GM18861 (cell line): ENCODE measurements at regions not wholly inside any gene's neighbourhood (a gene's known extent, or its start where the extent isn't known, plus 50 kb on each side); places are given as distances from the start of the nearest gene placed in this dataset.

ENCODE experiments used
- ATAC-seq: cut with Tn5 transposase; IDR thresholded peaks from one replicate; pipeline ENCODE4 v1.9.1; 2021; ENCODE audit not compliant: unreplicated experiment

DNA sequence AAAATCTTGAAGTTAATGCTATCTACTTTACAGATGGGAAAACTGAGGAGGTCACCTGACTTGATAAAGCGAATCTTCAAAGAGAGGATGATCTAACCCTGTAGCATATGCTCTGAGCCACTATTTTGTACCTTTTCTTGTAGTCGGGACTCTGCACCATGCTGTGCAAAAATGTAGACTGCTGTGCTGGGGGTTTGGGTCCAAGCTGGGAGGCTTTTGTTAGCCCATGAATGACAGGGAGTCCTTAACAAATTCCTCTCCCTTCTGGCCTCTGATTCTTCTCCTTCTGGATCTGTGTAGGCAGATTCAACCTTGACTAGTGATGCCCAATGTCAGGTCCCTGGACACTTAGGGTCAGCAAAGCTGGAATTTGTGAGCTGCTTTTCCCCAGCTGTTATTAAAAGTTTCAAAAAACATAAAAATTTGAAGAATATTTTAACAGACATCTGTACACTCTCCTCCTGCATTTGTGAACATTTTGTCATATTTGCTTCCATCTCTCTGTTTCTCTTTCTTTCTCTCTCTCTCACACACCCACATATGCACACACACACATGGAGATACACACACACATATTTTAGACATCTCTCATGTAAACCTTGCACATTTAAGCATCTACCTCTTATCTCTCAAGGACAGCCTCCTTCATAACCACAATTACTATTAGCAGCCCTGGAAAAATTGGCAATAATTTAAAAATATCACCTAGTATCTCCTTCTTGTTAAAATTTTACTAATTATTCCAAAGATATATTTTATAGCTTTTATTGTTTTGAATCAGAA, 335.0 kb upstream of the TRIB2 start:
- ATAC-seq = no peak

DNA sequence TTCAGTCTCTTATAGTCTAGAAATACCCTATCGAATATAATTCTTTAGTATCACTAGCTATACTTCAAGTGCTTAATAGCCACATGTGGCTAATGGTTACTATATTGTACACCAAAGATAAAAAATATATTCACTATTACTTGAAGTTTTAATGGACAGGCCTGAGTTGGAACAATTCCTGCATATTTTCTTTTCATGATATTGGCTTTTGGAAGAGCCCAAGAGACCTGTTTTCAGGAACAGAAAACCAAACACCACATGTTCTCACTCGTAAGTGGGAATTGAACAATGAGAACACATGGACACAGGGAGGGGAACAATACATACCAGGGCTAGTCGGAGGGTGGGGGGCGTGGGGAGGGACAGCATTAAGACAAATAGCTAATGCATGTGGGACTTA, 334.4 kb upstream of the TRIB2 start:
- ATAC-seq = no peak

DNA sequence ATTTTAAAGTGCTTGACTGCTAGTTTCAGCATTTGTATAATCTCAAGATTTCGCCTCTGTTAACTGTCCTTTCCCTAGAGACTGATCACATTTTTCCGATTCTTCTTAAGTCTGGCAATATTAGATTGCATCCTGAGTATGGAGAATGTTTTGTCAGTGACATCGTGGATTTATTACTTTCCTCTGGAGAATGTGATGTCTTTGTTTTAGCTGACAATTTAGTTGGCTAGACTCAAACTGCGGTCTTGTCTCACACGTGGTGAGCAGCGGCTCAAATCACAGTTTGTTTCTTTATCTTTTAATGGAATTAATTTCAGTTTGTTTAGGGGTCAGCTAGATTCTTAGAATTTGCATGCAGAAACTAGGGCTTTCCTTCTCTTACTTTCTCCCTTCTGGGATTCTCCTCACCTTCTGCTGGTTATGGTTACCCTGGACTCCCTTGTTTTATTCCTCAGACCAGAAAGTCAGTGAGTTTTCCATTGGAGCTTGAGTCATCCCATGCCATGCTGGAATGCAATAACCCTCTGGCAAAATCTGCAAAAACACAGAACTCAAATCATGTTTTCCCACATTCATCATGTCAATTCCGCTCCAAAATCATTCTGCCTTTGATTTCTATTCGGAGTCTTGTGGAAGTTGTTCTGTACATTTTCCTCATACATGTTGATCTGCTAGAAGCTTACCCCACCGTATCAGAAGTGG, 327.2 kb upstream of the TRIB2 start:
- ATAC-seq = no peak

DNA sequence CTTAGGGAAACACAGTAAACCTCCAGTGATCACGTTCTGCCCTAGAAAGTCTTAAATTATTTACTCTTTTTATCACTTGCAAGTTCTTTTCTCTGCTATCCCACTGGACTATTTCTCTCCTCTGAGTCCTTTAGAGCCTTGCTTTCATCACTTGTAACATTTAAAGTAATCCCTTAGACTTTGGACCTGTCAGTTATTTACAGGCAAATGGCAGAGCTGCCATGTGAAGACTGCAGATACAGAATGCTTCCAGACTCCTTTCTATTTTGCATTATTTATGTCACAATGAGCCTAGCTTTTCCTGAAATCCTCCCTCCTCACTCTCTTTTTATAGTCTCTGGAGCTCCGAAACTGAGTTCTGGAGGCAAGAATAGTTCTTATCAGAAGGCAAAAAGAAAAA, 325.6 kb upstream of the TRIB2 start:
- no peak for ATAC-seq

DNA sequence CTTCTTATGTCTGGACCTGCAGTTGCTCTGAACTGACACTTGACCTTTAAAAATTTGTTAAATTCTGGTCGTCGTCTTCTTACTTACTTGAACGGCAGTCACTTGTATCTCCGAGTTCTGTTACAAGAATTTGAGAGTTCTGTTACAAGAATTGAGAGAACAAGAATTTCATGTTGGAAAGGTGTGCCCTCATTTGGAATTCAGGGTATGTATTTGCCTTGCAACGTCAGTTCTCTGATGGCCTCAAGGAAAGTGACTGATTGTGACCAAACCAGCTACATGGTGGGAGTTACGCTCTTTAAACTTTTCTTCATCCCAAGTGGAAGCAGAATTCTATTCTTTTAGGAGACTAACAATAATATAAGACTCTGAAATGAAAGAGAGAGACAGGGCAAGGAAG, 320.0 kb upstream of the TRIB2 start:
- no peak for ATAC-seq

DNA sequence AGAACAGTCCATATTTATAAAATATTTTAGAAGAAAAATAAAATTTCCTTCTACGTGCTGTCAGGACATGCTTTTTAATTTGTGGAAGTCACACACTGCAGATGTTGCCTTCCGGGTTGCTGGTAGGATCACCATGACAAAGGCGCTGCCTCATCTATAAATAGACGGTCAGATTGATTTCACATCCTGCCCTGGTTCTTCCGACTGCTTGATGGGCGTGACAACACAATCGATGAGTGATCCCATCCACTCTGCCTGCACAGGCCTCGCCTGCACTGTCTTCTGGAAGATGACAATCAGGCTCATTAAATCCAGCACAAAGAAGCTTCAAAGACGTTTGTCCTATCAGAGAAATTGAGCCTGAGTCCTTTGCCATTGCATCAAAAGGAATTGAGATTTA, 318.9 kb upstream of the TRIB2 start:
- ATAC-seq = peak; percentile 82

DNA sequence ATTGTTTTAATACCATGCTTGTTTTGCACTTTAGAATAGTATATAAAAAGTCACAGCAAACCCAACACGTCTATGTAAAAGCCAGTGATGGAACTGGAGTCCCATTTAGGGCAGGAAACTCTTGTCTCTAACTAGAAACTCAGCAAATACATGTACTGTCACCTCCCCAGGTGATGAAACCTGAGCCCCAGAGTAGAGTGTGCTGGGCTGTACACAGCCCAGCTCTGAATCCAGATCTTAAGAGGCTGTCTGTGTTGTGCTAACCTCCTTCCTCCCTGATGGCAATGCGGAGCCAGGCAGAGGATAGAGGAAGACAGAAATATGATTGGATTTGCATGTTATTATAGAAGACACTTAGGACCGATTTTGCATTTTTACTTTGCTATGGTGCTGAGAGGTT, 317.5 kb upstream of the TRIB2 start:
- ATAC-seq = no peak

DNA sequence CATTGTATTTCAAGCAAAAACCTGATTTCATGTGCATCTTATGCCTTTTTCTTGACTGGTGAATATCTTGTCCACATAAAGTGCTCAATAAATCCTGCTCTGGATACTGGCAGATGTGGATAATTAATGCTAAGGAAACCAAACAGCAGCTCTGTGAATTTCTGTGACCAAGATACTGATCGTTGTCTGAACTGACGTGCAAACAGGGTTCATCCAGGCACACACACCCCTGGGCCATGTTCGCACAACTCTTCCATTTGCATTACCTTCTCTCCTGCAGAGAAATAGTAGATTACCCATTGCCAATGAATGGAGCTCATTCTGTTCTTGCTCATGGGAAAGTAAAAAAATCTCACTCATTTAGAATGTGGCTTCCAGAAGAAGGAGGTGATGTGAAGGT, 316.2 kb upstream of the TRIB2 start:
- no peak for ATAC-seq

DNA sequence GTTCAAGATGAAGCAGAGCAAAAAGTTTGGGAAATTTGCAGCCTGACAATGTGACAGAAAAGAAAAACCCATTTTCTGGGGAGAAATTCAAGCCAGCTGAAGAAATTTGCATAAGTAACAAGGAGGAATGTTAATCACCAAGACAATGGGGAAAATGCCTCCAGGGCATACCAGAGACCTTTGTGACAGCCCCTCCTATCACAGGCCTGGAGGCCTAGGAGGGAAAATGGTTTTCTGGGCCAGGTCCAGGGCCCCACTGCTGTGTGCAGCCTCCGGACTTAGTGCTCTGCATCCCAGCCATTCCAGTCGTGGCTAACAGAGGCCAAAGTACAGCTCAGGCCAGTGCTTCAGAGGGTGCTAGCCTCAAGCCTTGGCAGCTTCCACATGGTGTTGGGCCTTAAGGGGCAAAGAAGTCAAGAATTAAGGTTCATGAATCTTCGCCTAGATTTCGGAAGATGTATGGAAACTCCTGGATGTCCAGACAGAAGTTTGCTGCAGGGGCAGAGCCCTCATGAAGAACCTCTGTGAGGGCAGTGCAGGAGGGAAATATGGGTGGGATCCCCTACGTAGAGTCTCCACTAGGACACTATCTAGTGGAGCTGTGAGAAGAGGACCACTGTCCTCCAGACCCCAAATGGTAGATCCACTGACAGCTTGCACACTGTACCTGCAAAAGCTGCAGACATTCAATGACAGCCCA, 314.1 kb upstream of the TRIB2 start:
- no peak for ATAC-seq

DNA sequence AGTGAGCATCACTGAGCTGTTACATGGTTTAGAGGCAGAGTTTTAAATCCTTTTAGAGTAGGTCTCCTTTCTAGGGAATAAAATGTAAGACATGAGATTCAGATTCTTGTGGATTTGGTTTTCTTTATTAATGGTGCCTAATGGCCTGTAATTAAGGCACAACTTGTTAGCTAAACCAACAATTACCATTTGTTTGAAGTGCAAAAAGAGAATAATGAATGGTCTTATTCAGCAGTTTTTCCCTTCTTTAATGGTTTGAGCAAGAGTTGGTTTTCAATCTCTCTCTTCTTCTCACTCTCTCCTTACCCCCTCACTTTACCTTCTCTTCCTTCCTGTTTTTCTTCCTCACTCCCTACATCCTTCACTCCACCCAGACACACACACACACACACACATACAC, 312.2 kb upstream of the TRIB2 start:
- ATAC-seq = no peak

DNA sequence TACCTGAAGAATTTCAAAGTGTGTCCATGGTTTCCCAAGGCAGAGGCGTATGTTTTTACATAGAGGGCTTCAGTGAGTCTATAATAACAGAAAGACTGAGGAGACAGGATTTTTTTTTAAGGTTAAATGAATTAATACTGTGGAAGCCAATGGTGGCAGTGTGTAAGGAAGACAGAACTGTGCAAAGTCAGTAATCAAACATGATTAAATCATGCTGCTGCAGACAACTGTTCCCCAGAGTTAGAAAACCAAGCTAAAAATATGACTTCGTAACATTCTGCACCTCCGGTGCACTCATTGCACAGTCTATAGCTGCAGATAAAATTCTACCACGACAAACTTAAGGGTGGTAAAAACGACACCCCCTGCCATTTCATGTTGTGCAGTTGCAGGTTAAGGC, 309.6 kb upstream of the TRIB2 start:
- ATAC-seq = no peak

DNA sequence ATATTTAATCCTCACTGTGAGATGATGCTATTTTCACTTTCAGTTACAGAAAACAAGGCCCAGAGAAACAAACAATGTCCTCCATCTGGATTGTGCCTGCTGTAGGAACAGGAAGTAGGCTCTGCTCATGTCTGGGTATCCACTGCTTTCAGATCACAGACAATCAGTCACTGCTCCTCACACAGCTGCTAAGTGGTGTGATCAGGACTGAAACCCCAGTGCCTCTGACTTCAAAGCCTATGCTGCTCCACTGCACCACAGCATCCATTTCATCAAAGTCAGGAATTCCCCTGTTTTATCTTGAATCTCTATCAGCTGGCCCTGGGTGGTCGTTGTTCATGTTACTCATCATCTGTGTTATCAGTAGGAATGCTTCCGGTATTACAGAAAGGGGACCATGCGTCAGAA, 303.8 kb upstream of the TRIB2 start:
- ATAC-seq = peak; percentile 83

DNA sequence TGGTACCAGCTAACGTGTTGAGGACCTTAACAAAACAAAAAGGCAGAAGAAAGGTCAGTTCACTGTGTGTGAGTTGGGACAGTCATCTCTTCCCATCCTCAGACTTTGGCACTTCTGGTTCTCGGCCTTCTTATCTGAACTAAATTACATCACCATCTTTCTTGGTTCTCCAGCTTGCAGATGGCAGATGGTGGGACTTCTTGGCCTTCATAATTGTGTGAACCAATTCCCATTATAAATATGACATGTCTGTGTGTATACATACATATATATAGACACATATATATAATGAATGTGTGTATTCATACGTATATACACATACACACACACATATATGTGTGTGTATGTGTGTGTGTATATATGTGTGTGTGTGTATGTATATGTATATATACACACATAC, 301.2 kb upstream of the TRIB2 start:
- no peak for ATAC-seq

DNA sequence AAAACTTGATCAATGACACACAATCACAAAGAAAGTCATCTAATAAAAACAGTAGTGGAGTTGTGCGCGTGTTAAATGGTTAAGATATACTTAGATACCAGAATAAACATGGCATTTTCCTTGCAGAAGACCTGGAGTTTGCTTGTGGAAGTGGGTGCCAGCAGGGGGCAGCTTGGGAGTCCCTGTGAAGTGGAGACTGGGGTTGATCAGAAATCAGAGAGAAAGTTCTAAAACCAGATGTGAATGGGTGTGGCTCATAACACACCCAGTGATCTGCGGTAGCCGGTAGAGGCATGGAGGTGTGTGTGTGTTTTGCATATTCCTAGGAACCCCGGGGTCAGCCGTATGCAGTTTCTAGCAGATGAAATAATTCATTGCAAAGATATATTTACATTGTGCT, 300.1 kb upstream of the TRIB2 start:
- ATAC-seq = no peak

DNA sequence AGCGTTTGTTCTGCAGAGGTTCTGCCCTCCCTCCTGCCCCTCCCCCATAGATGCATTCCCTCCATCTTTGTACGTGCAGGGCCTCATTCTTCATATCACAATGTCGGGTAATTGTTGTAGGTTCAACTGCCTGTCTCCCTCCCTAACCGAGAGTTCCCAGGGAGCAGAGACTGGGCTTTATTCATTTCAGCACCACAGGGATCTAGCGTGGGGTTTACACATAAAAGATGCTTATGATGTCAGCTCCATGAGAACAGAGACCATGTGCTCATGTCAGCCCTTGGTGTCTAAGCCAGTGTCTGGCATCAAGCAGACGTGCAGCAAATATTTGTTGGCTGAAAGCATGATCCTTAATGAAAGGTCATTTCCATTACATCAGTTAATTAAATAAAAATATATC, 298.9 kb upstream of the TRIB2 start:
- ATAC-seq = no peak

DNA sequence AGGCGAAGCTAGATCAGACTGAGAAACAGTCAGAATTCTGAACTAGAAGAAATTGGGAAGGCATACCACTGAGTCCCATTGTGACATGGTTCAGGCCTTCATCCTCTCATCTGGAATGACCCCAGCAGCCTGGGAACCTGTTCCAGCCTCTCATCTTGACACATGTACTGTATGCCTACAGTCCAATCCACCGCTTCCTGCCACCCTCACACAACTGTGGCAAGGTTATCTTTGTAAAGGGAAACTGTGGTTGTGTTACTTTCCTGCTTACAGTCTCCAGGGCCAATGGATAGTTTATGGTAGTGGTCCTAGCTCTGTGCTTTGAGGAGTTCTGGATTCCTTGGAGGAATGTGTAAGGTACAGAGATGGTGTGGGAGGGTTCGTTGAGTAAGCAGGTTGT, 296.9 kb upstream of the TRIB2 start:
- ATAC-seq = no peak

DNA sequence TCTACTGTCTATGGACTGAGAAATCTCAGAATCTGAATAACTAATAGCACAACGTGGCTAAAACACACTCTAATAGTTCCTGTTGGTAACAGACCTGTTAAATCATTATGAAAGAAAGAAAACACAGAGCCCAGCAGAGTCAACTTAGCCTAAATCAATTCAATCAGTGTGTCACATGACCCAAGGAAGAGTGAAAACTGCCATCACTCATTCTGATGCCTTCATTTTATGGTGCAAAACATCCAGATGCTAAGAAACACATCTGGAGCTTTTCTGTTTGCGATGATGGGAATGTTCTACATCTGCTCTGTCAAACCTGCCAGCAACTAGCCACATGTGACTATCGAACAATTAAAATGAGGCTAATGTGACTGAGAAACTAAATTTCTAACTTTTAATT, 295.7 kb upstream of the TRIB2 start:
- no peak for ATAC-seq

DNA sequence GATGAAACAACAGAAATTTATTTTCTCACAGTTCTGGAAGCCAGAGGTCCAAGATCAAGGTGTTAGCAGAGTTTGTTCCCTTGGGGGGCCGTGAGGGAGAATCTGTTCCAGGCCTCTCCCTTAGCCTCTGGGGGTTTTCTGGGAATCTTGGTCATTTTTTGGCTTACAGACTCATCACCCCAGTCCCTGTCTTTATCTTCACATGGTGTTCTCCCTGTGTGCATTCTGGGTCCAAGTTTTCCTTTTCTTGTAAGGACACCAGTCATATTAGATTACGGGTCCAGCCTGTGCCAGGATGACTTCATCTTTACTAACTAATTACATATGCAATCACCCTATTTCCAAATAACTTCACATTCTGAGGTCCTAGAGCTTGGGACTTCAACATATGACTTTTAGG, 292.5 kb upstream of the TRIB2 start:
- no peak for ATAC-seq

DNA sequence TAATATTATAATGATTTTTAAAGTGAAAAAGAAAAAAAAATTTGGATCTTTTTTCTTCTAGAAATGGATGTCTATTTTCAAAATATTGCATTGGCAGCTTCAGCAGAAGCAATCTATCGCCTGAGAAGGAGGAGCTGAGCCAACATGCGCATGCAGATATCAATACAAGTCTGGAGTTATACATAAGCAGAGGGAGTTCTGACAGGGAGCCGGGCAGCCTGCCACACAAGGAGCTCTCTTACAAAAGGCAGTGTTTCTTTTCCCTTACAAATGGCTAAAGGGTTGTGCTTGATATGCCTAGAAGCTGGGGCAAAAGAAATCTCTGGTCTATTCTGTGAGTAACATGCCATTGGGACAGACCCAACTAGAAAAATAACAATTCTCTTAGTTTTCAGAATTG, 291.9 kb upstream of the TRIB2 start:
- no peak for ATAC-seq

DNA sequence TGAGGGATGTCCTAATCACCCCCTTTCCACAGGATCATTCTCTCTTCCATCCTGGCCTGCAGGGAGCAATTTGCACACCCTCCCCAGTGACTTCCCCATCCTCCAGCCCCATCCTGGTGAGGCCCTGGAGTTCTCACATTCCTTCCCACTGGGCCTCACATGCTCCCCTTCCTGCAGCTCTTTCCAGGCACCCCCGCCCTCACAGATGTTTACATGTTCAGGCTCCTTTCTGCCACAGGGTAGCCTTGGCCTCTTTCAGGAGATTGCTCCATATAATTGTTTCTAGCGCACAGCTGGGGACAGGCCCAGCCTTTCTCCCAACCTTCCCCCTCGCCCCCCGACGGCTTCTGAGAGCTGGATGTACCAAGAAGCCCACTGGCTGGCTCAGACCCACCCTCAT, 288.4 kb upstream of the TRIB2 start:
- no peak for ATAC-seq

DNA sequence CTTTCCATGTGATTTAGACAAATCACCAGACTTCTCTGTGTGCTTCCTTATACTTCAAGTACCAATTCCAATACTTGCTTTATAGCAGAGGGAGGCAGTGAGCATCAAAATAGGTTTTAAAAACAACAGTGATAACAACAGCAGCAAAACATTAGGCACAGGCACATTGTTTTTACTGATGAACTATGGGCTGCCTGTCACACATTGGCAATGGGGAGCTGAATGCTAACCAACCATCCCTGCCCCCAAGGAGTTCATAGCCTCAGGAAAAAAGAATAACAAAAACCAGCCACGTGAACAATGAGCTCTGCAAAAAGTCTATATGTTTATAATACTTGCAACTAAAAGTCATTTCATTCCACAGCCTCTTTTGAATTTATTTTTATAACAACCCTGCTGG, 287.9 kb upstream of the TRIB2 start:
- ATAC-seq = no peak

DNA sequence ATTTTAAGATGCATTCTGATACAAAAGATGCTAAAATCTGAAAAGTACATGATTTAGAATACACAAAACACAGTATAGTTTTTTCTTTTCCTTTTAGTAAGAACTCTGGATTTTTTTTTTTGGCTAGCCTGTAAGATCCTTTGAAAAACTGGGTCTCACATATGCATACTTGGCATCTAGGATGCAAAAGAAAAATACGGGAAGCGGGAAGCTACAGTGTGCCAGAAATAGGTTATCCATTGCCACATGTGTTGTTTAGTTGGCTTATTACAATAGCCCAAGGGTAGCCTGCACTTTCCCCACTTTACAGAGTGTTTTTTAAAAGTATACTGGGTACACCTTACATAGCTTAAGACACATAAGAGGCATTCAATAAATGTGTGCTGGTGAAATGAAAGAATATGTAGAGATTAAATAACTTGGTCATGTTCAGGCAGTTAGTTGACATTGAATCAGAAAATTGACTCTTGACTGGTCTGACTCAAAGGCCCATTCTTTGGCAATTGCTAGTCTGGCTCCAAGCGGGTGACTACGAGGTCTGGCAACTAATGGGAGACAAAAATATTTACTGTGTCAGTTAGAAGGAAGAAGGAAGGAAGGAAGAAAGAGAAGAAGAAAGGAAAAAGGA, 286.8 kb upstream of the TRIB2 start:
- ATAC-seq = no peak
